ENCODE measurements at regions not wholly inside any gene's neighbourhood (a gene's known extent, or its start where the extent isn't known, plus 50 kb on each side); places are given as distances from the start of the nearest gene placed in this dataset.

GRCh38 chr3:117958027-117958426 is 1076.6 kb downstream of the IGSF11 start:
- no peaks in the 10 kb centered on the region for H3K9me3 ChIP-seq
- TF ChIP-seq POLR2A (IDR thresholded peaks at IDR 0.05) (no peak), POLR2AphosphoS5 (IDR thresholded peaks at IDR 0.05) (no peak)
- TF ChIP-seq, protein P1, sequence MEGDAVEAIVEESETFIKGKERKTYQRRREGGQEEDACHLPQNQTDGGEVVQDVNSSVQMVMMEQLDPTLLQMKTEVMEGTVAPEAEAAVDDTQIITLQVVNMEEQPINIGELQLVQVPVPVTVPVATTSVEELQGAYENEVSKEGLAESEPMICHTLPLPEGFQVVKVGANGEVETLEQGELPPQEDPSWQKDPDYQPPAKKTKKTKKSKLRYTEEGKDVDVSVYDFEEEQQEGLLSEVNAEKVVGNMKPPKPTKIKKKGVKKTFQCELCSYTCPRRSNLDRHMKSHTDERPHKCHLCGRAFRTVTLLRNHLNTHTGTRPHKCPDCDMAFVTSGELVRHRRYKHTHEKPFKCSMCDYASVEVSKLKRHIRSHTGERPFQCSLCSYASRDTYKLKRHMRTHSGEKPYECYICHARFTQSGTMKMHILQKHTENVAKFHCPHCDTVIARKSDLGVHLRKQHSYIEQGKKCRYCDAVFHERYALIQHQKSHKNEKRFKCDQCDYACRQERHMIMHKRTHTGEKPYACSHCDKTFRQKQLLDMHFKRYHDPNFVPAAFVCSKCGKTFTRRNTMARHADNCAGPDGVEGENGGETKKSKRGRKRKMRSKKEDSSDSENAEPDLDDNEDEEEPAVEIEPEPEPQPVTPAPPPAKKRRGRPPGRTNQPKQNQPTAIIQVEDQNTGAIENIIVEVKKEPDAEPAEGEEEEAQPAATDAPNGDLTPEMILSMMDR (IDR thresholded peaks at IDR 0.05), result no peak
- no peak overlapping the region for H3K27ac ChIP-seq
- H3K36me3 ChIP-seq, result no peaks in the 10 kb centered on the region
- 92% methylated on average over 2 of the region's 2 CpGs for WGBS
- H3K27me3 ChIP-seq (replicated peaks; ENCODE audit: insufficient read depth), result no peaks in the 10 kb centered on the region
- DNase-seq (ENCODE audit: low spot score), result no peak
- no peaks in the 10 kb centered on the region for H3K4me1 ChIP-seq (replicated peaks)
- H3K4me3 ChIP-seq, result no peak overlapping the region
- intact Hi-C loops (cut with DNase I), result no loop called here

DNA sequence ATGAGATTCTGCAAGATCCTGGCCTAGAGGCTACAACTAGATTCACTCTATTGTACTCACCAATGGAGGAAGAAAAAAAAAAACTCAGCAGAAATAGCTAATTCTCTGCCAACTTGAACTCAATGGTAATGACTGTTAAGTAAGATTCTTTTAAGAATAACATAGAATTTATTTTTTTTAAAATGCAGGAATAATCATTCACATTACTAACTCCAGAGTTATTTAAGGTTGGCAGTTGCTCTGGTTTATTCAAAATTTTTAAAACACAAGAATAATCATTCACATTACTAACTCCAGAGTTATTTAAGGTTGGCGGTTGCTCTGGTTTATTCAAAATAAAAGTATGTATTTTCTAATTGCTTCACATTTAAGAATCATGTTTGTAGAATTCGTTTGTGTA is 1071.9 kb downstream of the IGSF11 start:
- intact Hi-C loops (cut with DNase I), result no loop called here
- no peak for DNase-seq (ENCODE audit: low spot score)
- H3K27me3 ChIP-seq (replicated peaks; ENCODE audit: insufficient read depth), result no peaks in the 10 kb centered on the region
- no peak overlapping the region for H3K4me3 ChIP-seq
- 79% methylated on average over 2 of the region's 2 CpGs for WGBS
- H3K36me3 ChIP-seq, result no peaks in the 10 kb centered on the region
- H3K9me3 ChIP-seq, result no peaks in the 10 kb centered on the region
- H3K4me1 ChIP-seq (replicated peaks), result no peaks in the 10 kb centered on the region
- no peak overlapping the region for H3K27ac ChIP-seq
- TF ChIP-seq, protein P1 (IDR thresholded peaks at IDR 0.05), result no peak
- TF ChIP-seq POLR2AphosphoS5 (IDR thresholded peaks at IDR 0.05) (no peak), POLR2A (IDR thresholded peaks at IDR 0.05) (no peak)

- no peaks in the 10 kb centered on the region for H3K9me3 ChIP-seq
- WGBS, result 56% methylated on average over 2 of the region's 2 CpGs
- TF ChIP-seq, protein P1 (IDR thresholded peaks at IDR 0.05), result no peak
- no peak for TF ChIP-seq POLR2AphosphoS5 (IDR thresholded peaks at IDR 0.05)
- no peak for TF ChIP-seq POLR2A (IDR thresholded peaks at IDR 0.05)
- no peak overlapping the region for H3K27ac ChIP-seq
- H3K4me1 ChIP-seq (replicated peaks), result no peaks in the 10 kb centered on the region
- intact Hi-C loops (cut with DNase I), result no loop called here
- H3K27me3 ChIP-seq (replicated peaks; ENCODE audit: insufficient read depth), result no peaks in the 10 kb centered on the region
- no peak for DNase-seq (ENCODE audit: low spot score)
- H3K4me3 ChIP-seq, result no peak overlapping the region
- H3K36me3 ChIP-seq, result no peaks in the 10 kb centered on the region
Observed at GRCh38 chr3:117963858-117964257, 1070.8 kb downstream of the IGSF11 start.

DNA sequence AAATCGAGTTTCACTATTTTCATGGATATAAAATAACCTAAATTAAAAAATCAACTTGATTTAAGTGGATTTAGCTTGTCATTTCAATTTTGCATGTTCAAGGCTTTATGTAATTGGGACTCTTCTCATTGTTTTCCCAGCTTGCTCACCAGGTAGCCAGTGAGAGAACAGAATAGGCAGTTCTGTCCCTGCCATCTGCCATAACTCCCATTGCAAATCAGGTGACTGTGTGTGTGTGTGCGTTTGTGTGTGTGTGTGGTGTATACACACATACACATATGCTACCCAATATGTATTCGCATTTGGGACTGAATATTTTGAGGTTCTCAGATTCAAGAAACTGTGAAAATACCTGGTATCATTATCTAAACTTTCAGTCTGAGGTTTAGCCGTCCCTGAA is 1069.8 kb downstream of the IGSF11 start:
- H3K4me1 ChIP-seq (replicated peaks), result no peaks in the 10 kb centered on the region
- H3K9me3 ChIP-seq, result no peaks in the 10 kb centered on the region
- no peaks in the 10 kb centered on the region for H3K27me3 ChIP-seq (replicated peaks; ENCODE audit: insufficient read depth)
- TF ChIP-seq, protein P1 (IDR thresholded peaks at IDR 0.05), result no peak
- TF ChIP-seq POLR2A (IDR thresholded peaks at IDR 0.05) (no peak), POLR2AphosphoS5 (IDR thresholded peaks at IDR 0.05) (no peak)
- intact Hi-C loops (cut with DNase I), result no loop called here
- DNase-seq (ENCODE audit: low spot score), result no peak
- no peak overlapping the region for H3K4me3 ChIP-seq
- H3K36me3 ChIP-seq, result no peaks in the 10 kb centered on the region
- WGBS, result 92% methylated on average over 4 of the region's 4 CpGs
- no peak overlapping the region for H3K27ac ChIP-seq

DNA sequence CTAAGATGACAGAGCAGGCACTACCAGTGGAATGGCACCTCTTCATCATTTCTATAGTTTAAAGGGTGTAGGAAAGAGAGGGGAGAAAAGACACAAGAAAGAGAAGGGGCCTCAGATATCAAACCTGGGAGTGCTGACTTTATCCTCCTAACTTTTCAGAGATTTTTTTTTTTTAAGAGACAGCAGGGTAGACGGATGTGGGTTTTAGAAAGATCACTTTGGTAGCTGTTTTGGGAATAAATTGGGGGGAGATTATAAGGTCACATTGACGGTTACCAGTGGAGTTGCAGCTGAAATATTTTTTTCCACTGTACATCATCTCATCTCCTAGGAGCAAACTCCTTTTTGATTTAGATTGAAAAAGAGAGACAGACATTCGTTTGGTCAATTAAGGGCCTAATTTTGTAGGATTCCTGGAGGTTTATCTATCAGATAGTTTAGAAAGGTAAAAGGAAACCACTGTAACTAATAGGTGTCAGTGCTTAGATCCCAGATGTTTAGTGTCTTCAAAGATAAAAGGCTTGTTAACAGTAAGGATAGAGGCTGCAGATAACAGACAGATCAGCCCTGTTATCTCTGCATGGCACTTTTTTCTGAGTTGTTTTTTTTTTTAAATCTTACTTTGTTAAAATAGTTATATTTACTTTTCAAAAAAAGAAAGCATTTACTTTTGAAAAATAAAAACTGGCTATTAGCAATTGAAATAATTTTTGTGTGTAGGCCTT is 1057.0 kb downstream of the IGSF11 start:
- no peak for DNase-seq (ENCODE audit: low spot score)
- no peaks in the 10 kb centered on the region for H3K36me3 ChIP-seq
- no peaks in the 10 kb centered on the region for H3K9me3 ChIP-seq
- WGBS, result 82% methylated on average over 3 of the region's 3 CpGs
- H3K4me1 ChIP-seq (replicated peaks), result no peaks in the 10 kb centered on the region
- intact Hi-C loops (cut with DNase I), result no loop called here
- H3K4me3 ChIP-seq, result no peak overlapping the region
- H3K27me3 ChIP-seq (replicated peaks; ENCODE audit: insufficient read depth), result no peaks in the 10 kb centered on the region
- TF ChIP-seq, protein P1 (IDR thresholded peaks at IDR 0.05), result no peak
- TF ChIP-seq POLR2A (IDR thresholded peaks at IDR 0.05) (no peak), POLR2AphosphoS5 (IDR thresholded peaks at IDR 0.05) (no peak)
- no peak overlapping the region for H3K27ac ChIP-seq

All from prostate gland (tissue), 2 donors.